ENCODE measurements at regions not wholly inside any gene's neighbourhood (a gene's known extent, or its start where the extent isn't known, plus 50 kb on each side); places are given as distances from the start of the nearest gene placed in this dataset.

- Histone ChIP-seq H3K27ac (ENCODE audit: control insufficient read depth, insufficient read depth, low read length) (no peak overlapping the region), H3K79me2 (ENCODE audit: control insufficient read depth, insufficient read depth, low read length) (no peaks in the 10 kb centered on the region), H3K4me2 (ENCODE audit: control insufficient read depth, extremely low read depth, insufficient read depth, low read depth, low read length) (no peak overlapping the region), H4K20me1 (ENCODE audit: control insufficient read depth, extremely low read depth, insufficient read depth, low read length) (no peaks in the 10 kb centered on the region), H2AFZ (ENCODE audit: control insufficient read depth, low read length) (no peak overlapping the region), H3K9ac (ENCODE audit: control insufficient read depth, extremely low read depth, insufficient read depth, low read length) (no peak overlapping the region), H3K9me1 (ENCODE audit: control insufficient read depth, extremely low read depth, insufficient read depth, low read length) (no peaks in the 10 kb centered on the region), H3K4me1 (ENCODE audit: control insufficient read depth, extremely low read depth, insufficient read depth, low read length) (no peaks in the 10 kb centered on the region), H3K9me3 (ENCODE audit: control insufficient read depth, low read depth, low read length) (peaks cover 5% of the 10 kb centered on the region), H3K36me3 (ENCODE audit: control insufficient read depth in 2 of 2, extremely low read depth in 1 of 2, insufficient read depth in 2 of 2, low read length in 2 of 2) (no peaks in the 10 kb centered on the region), H3K27me3 (ENCODE audit: control insufficient read depth, extremely low read depth, insufficient read depth, low read length) (no peaks in the 10 kb centered on the region), H3K4me3 (ENCODE audit: control insufficient read depth in 2 of 3, extremely low read depth in 1 of 3, insufficient read depth in 2 of 3, low read depth in 1 of 3, low read length in 3 of 3) (no peak overlapping the region)
- dilution Hi-C loops (cut with MboI; ENCODE audit: extremely low pct_ligation_motif_present, low sequenced_read_pairs) = no loop called here
- TF ChIP-seq CTCF (optimal IDR thresholded peaks at IDR 0.05 in 1 of 3, IDR thresholded peaks at IDR 0.05 in 1 of 3, conservative IDR thresholded peaks at IDR 0.05 in 1 of 3; ENCODE audit: extremely low read depth in 1 of 3, insufficient read depth in 2 of 3, low read length in 3 of 3) (no peak), EZH2 (IDR thresholded peaks at IDR 0.05; ENCODE audit: low read length) (no peak)
- no peak for DNase-seq (ENCODE audit: low read depth, low spot score)
- no peak for FAIRE-seq
These were observed 527.5 kb downstream of the GALR1 start for GRCh38 chr18:77777163-77777562.

- Histone ChIP-seq H3K79me2 (ENCODE audit: control insufficient read depth, insufficient read depth, low read length) (no peaks in the 10 kb centered on the region), H4K20me1 (ENCODE audit: control insufficient read depth, extremely low read depth, insufficient read depth, low read length) (no peaks in the 10 kb centered on the region), H3K27me3 (ENCODE audit: control insufficient read depth, extremely low read depth, insufficient read depth, low read length) (no peaks in the 10 kb centered on the region), H2AFZ (ENCODE audit: control insufficient read depth, low read length) (no peak overlapping the region), H3K36me3 (ENCODE audit: control insufficient read depth in 2 of 2, extremely low read depth in 1 of 2, insufficient read depth in 2 of 2, low read length in 2 of 2) (no peaks in the 10 kb centered on the region), H3K4me2 (ENCODE audit: control insufficient read depth, extremely low read depth, insufficient read depth, low read depth, low read length) (no peak overlapping the region), H3K27ac (ENCODE audit: control insufficient read depth, insufficient read depth, low read length) (no peak overlapping the region), H3K9ac (ENCODE audit: control insufficient read depth, extremely low read depth, insufficient read depth, low read length) (no peak overlapping the region), H3K4me1 (ENCODE audit: control insufficient read depth, extremely low read depth, insufficient read depth, low read length) (no peaks in the 10 kb centered on the region), H3K9me1 (ENCODE audit: control insufficient read depth, extremely low read depth, insufficient read depth, low read length) (no peaks in the 10 kb centered on the region), H3K9me3 (ENCODE audit: control insufficient read depth, low read depth, low read length) (peaks cover 5% of the 10 kb centered on the region), H3K4me3 (ENCODE audit: control insufficient read depth in 2 of 3, extremely low read depth in 1 of 3, insufficient read depth in 2 of 3, low read depth in 1 of 3, low read length in 3 of 3) (no peak overlapping the region)
- DNase-seq (ENCODE audit: low read depth, low spot score) = no peak
- dilution Hi-C loops (cut with MboI; ENCODE audit: extremely low pct_ligation_motif_present, low sequenced_read_pairs) = no loop called here
- FAIRE-seq = no peak
- TF ChIP-seq CTCF (optimal IDR thresholded peaks at IDR 0.05 in 1 of 3, IDR thresholded peaks at IDR 0.05 in 1 of 3, conservative IDR thresholded peaks at IDR 0.05 in 1 of 3; ENCODE audit: extremely low read depth in 1 of 3, insufficient read depth in 2 of 3, low read length in 3 of 3) (no peak), EZH2 (IDR thresholded peaks at IDR 0.05; ENCODE audit: low read length) (no peak)
These were observed 535.2 kb downstream of the GALR1 start for GRCh38 chr18:77784759-77785379.

Data from keratinocyte (primary cell).